HEK293T (cell line): ENCODE measurements at regions not wholly inside any gene's neighbourhood (a gene's known extent, or its start where the extent isn't known, plus 50 kb on each side); places are given as distances from the start of the nearest gene placed in this dataset.
"Not testable (repeated sequence)": the region's sequence is repeated elsewhere in the genome, so short reads cannot be mapped to it uniquely, and the experiment has no call there.

Experiments used
- CTCF ChIA-PET: fragments of 350-600 bp; formaldehyde crosslinking; extraction: SDS; loops from one replicate; lab custom pipeline; 2021; ENCODE audit warnings: antibody characterized with exemption, inconsistent platforms; lab: Yijun Ruan, JAX
- POLR2A ChIA-PET: fragments of 350-600 bp; formaldehyde crosslinking; extraction: SDS; loops from one replicate; lab custom pipeline; 2020; ENCODE audit warnings: antibody characterized with exemption, inconsistent platforms; lab: Yijun Ruan, JAX
- DNase-seq: peaks from one replicate; pipeline ENCODE4 v3.0.0; 2012; ENCODE audit warnings: mixed read lengths; ENCODE audit errors: extremely low spot score
- ARNT ChIP-seq: fragments of 450-650 bp; IDR thresholded peaks from 2 replicates; pipeline ENCODE4 v1.6.1; 2017; ENCODE audit warnings: mild to moderate bottlenecking
- BHLHE40 ChIP-seq: fragments of 450-650 bp; IDR thresholded peaks from 2 replicates; pipeline ENCODE4 v1.6.1; 2016; ENCODE audit warnings: mild to moderate bottlenecking, moderate library complexity, borderline replicate concordance
- CTBP1 ChIP-seq: fragments of 450-650 bp; IDR thresholded peaks from 2 replicates; pipeline ENCODE4 v1.6.1; 2016; ENCODE audit warnings: borderline replicate concordance
- ELF4 ChIP-seq: fragments of 450-650 bp; IDR thresholded peaks from 2 replicates; pipeline ENCODE4 v1.6.1; 2017; ENCODE audit warnings: antibody characterized with exemption
- FOXA1 ChIP-seq: fragments of 450-650 bp; IDR thresholded peaks from 2 replicates; pipeline ENCODE4 v1.6.1; 2016; ENCODE audit warnings: mild to moderate bottlenecking
- FOXK2 ChIP-seq: fragments of 450-650 bp; IDR thresholded peaks from 2 replicates; pipeline ENCODE4 v1.6.1; 2016; ENCODE audit warnings: mild to moderate bottlenecking
- FOXM1 ChIP-seq: fragments of 450-650 bp; IDR thresholded peaks from 2 replicates; pipeline ENCODE4 v1.6.1; 2017; ENCODE audit warnings: mild to moderate bottlenecking, borderline replicate concordance
- HDGF ChIP-seq: fragments of 450-650 bp; IDR thresholded peaks from 2 replicates; pipeline ENCODE4 v1.6.1; 2017; ENCODE audit warnings: antibody characterized with exemption, borderline replicate concordance
- L3MBTL2 ChIP-seq: fragments of 450-650 bp; conservative IDR thresholded peaks from 2 replicates; pipeline ENCODE4 v1.6.1; 2016; ENCODE audit warnings: mild to moderate bottlenecking
- LEF1 ChIP-seq: fragments of 450-650 bp; IDR thresholded peaks from 2 replicates; pipeline ENCODE4 v1.6.1; 2017; ENCODE audit warnings: mild to moderate bottlenecking, borderline replicate concordance
- NFRKB ChIP-seq: fragments of 450-650 bp; IDR thresholded peaks from 2 replicates; pipeline ENCODE4 v1.6.1; 2016; ENCODE audit warnings: mild to moderate bottlenecking, moderate library complexity
- PKNOX1 ChIP-seq: fragments of 450-650 bp; IDR thresholded peaks from 2 replicates; pipeline ENCODE4 v1.6.1; 2016
- SP1 ChIP-seq: fragments of 450-650 bp; IDR thresholded peaks from 2 replicates; pipeline ENCODE4 v1.6.1; 2017
- SUZ12 ChIP-seq: fragments of 450-650 bp; IDR thresholded peaks from 2 replicates; pipeline ENCODE4 v1.6.1; 2016; ENCODE audit warnings: mild to moderate bottlenecking
- TARDBP ChIP-seq: fragments of 450-650 bp; IDR thresholded peaks from 2 replicates; pipeline ENCODE4 v1.6.1; 2016
- ZNF384 ChIP-seq: fragments of 450-650 bp; IDR thresholded peaks from 2 replicates; pipeline ENCODE4 v1.6.1; 2016

GRCh38 chr1:56092684-56093570 lies 486.4 kb downstream of the PLPP3 start:
- ChIA-PET CTCF (no interaction called here), POLR2A (no interaction called here)
- TF ChIP-seq CTBP1 (no peak), NFRKB (no peak), ELF4 (no peak), HDGF (no peak), TARDBP (no peak), BHLHE40 (no peak), LEF1 (no peak), FOXM1 (no peak), PKNOX1 (no peak), ARNT (no peak), FOXA1 (no peak)
- DNase-seq, result no peak

- POLR2A ChIA-PET, DNase-seq, CTCF ChIA-PET: not testable (repeated sequence)
These were observed 489.5 kb downstream of the PLPP3 start for GRCh38 chr1:56089826-56090225.

GRCh38 chr1:56084246-56084645 lies 495.1 kb downstream of the PLPP3 start:
- TF ChIP-seq FOXM1 (no peak), NFRKB (no peak), ZNF384 (no peak), CTBP1 (no peak), FOXK2 (no peak), L3MBTL2 (no peak), PKNOX1 (no peak)
- ChIA-PET POLR2A (no interaction called here), CTCF (no interaction called here)
- DNase-seq, result no peak

- POLR2A ChIA-PET, result no interaction called here
- no peak for DNase-seq
- CTCF ChIA-PET, result no interaction called here
- TF ChIP-seq TARDBP (no peak), NFRKB (no peak), FOXA1 (no peak), SUZ12 (no peak), CTBP1 (no peak)
These were observed 497.6 kb downstream of the PLPP3 start for GRCh38 chr1:56081736-56082135.

GRCh38 chr1:56081173-56081572 lies 498.2 kb downstream of the PLPP3 start:
- ChIA-PET CTCF (no interaction called here), POLR2A (no interaction called here)
- DNase-seq, result no peak
- no peak for TF ChIP-seq FOXA1
- TF ChIP-seq LEF1, result no peak
- no peak for TF ChIP-seq FOXM1
- no peak for TF ChIP-seq FOXK2
- TF ChIP-seq SP1, result no peak
- no peak for TF ChIP-seq L3MBTL2
- TF ChIP-seq ARNT, result no peak
- no peak for TF ChIP-seq ZNF384
- TF ChIP-seq PKNOX1, result no peak
- no peak for TF ChIP-seq NFRKB
- TF ChIP-seq BHLHE40, result no peak
- no peak for TF ChIP-seq ELF4

- ChIA-PET POLR2A (no interaction called here), CTCF (no interaction called here)
- TF ChIP-seq ZNF384 (no peak), BHLHE40 (no peak), ELF4 (no peak), FOXA1 (no peak), HDGF (no peak), NFRKB (no peak)
- no peak for DNase-seq
These were observed 499.2 kb downstream of the PLPP3 start for GRCh38 chr1:56080123-56080522.

- ChIA-PET CTCF (no interaction called here), POLR2A (no interaction called here)
- DNase-seq, result no peak
- no peak for TF ChIP-seq FOXM1
- no peak for TF ChIP-seq CTBP1
- TF ChIP-seq TARDBP, result no peak
- no peak for TF ChIP-seq HDGF
- no peak for TF ChIP-seq BHLHE40
- no peak for TF ChIP-seq ELF4
- no peak for TF ChIP-seq ARNT
- no peak for TF ChIP-seq PKNOX1
- no peak for TF ChIP-seq SUZ12
- no peak for TF ChIP-seq ZNF384
- TF ChIP-seq NFRKB, result no peak
- TF ChIP-seq L3MBTL2, result no peak
- TF ChIP-seq FOXK2, result no peak
- TF ChIP-seq SP1, result no peak
- TF ChIP-seq LEF1, result no peak
- no peak for TF ChIP-seq FOXA1
These were observed 500.0 kb downstream of the PLPP3 start for GRCh38 chr1:56079391-56079790.
